ENCODE measurements at regions not wholly inside any gene's neighbourhood (a gene's known extent, or its start where the extent isn't known, plus 50 kb on each side); places are given as distances from the start of the nearest gene placed in this dataset.

DNA sequence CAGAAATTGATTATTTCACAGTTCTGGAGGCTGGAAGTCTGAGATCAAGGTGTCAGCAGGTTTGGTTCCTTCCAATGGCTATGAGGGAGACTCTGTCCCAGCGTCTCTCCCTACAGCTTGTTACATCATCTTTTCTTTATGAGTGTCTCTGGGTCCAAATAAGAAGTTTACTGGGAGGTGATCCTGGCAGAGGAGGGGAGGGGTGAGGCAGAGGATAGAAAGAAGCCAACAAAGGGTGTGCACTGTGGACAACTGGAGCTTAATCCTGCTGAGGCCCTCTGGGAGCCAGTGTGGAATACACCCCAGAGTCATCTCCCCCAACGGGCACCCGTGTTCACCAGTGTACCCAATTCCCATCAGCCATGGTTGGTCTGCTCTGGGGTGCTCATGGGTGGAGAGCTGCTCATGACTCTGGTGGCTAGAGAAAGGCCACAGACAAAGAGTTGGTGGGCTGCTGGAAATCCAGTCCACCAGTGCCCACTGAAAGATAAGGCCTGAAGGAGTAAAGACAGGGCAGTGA, 57.5 kb upstream of the CTLA4 start:
- TF ChIP-seq POLR2AphosphoS5 (IDR thresholded peaks at IDR 0.05; ENCODE audit: borderline replicate concordance, low read depth, low read length) (no peak), EZH2 (IDR thresholded peaks at IDR 0.05) (no peak)
